RWPE1 (cell line): ENCODE measurements at regions not wholly inside any gene's neighbourhood (a gene's known extent, or its start where the extent isn't known, plus 50 kb on each side); places are given as distances from the start of the nearest gene placed in this dataset.
"Not testable (repeated sequence)": the region's sequence is repeated elsewhere in the genome, so short reads cannot be mapped to it uniquely, and the experiment has no call there.

Experiments
- CTCF ChIA-PET: fragments of 350-600 bp; sonication (Branson Sonifier 250); formaldehyde crosslinking; extraction: SDS; loops from one replicate; lab custom pipeline; 2021; lab: Yijun Ruan, JAX
- POLR2A ChIA-PET: fragments of 400-600 bp; formaldehyde crosslinking; extraction: SDS; loops from one replicate; lab custom pipeline; 2020; ENCODE audit warnings: antibody characterized with exemption; ENCODE audit not compliant: low non-redundant PET; lab: Yijun Ruan, JAX
- DNase-seq: peaks from one replicate; pipeline ENCODE4 v3.0.0; 2012; ENCODE audit warnings: low spot score
- H3K27ac ChIP-seq: fragments of 450-650 bp; 2 replicates; pipeline ENCODE4 v1.5.1; 2017
- CTCF ChIP-seq: fragments of 450-650 bp; conservative IDR thresholded peaks from 2 replicates; pipeline ENCODE4 v1.5.1; 2017; ENCODE audit warnings: low read depth, mild to moderate bottlenecking

- POLR2A ChIA-PET: no interaction called here
- no peak for TF ChIP-seq CTCF
- DNase-seq: no peak
- CTCF ChIA-PET: interaction anchor here (0.6 kb wide), 1 partner anchor 10 kb away, joined by 3 read pairs; no protein-coding TSS in a partner anchor
- H3K27ac ChIP-seq: no peak overlapping the region
Observed at GRCh38 chr11:91299980-91300379, 924.6 kb upstream of the FAT3 start.

DNA sequence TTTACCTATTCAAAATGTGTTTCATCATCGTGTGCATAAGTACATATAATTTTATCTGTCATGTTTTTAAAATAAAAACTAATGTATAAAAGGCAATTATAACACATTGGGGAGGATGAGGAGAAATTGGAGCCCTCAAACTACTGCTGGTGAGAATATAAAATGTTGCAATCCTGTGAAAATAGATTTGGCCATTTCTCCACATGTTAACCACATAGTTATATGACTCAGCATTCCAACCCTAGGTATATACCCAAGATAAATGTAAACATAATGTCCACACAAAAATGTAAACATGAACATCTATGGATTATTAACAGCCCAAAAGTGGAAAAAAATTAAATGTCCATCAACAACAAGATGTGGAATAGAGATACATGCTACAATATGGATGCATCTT lies 928.0 kb upstream of the FAT3 start:
- TF ChIP-seq CTCF: no peak
- CTCF ChIA-PET: no interaction called here
- no peak overlapping the region for H3K27ac ChIP-seq
- DNase-seq: no peak
- POLR2A ChIA-PET: no interaction called here

- POLR2A ChIA-PET: no interaction called here
Observed at GRCh38 chr11:91295591-91295990, 929.0 kb upstream of the FAT3 start.

GRCh38 chr11:91293119-91293518 lies 931.5 kb upstream of the FAT3 start:
- DNase-seq: no peak
- no peak for TF ChIP-seq CTCF
- H3K27ac ChIP-seq: no peak overlapping the region
- POLR2A ChIA-PET: no interaction called here
- CTCF ChIA-PET: interaction anchor here (0.7 kb wide), 1 partner anchor 12 kb away, joined by 3 read pairs; no protein-coding TSS in a partner anchor

More at GRCh38 chr11:91295591-91295990, 929.0 kb upstream of the FAT3 start:
- no peak for DNase-seq
- no peak for TF ChIP-seq CTCF
- CTCF ChIA-PET: interaction anchor here (0.6 kb wide), 1 partner anchor 257 kb away, joined by 3 read pairs; no protein-coding TSS in a partner anchor
- H3K27ac ChIP-seq: no peak overlapping the region

- ChIA-PET POLR2A (no interaction called here), CTCF (no interaction called here)
- no peak overlapping the region for H3K27ac ChIP-seq
- no peak for DNase-seq
- TF ChIP-seq CTCF: no peak
Observed at GRCh38 chr11:91272089-91272488, 952.5 kb upstream of the FAT3 start.

DNA sequence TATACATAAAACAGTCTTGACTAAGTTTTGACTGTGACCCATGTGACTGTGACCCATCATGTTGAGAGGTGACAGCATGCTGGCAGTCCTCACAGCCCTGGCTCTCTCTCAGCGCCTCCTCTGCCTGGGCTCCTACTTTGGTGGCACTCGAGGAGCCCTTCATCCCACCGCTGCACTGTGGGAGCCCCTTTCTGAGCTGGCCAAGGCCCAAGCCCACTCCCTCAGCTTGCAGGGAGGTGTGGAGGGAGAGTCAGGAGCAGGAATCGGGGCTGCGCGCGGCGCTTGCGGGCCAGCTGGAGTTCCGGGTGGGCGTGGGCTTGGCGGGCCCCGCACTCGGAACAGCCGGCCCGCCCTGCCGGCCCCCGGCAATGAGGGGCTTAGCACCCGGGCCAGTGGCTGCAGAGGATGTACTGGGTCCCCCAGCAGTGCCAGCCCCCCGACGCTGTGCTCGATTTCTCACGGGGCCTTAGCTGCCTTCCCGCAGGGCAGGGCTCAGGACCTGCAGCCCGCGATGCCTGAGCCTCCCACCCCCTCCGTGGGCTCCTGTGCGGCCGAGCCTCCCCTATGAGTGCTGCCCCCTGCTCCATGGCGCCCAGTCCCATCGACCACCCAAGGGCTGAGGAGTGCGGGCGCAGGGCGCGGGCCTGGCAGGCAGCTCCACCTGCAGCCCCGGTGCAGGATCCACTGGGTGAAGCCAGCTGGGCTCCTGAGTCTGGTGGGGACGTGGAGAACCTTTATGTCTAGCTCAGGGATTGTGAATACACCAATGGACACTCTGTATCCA lies 955.9 kb upstream of the FAT3 start:
- CTCF ChIA-PET, POLR2A ChIA-PET, DNase-seq, H3K27ac ChIP-seq: not testable (repeated sequence)

GRCh38 chr11:91265946-91266345 lies 958.7 kb upstream of the FAT3 start:
- no peak for DNase-seq
- H3K27ac ChIP-seq: no peak overlapping the region
- POLR2A ChIA-PET: no interaction called here
- TF ChIP-seq CTCF: no peak
- CTCF ChIA-PET: no interaction called here
